ENCODE measurements at regions not wholly inside any gene's neighbourhood (a gene's known extent, or its start where the extent isn't known, plus 50 kb on each side); places are given as distances from the start of the nearest gene placed in this dataset.

- TF ChIP-seq EZH2 (IDR thresholded peaks at IDR 0.05; ENCODE audit: low read length, unreplicated experiment) (no peak), CTCF (conservative IDR thresholded peaks at IDR 0.05; ENCODE audit: low read depth, low read length) (peak; percentile 18; the same call in 1 of the 2 replicates), EZH2phosphoT487 (IDR thresholded peaks at IDR 0.05; ENCODE audit: borderline replicate concordance, low read length) (no peak)
These were observed 142.7 kb upstream of the IER5L start for GRCh38 chr9:129320575-129321285.

Measured in PC-3 (cell line).